Esophagus (tissue), 2 donors: ENCODE measurements at regions not wholly inside any gene's neighbourhood (a gene's known extent, or its start where the extent isn't known, plus 50 kb on each side); places are given as distances from the start of the nearest gene placed in this dataset.

Experiments
- H3K27ac ChIP-seq, 2 donors: one replicate each; pipeline ENCODE4 v1.5.1; 2013; ENCODE audit warnings: low read depth in 2 of 2, mild to moderate bottlenecking in 2 of 2, inconsistent platforms in 1 of 2, low read length in 1 of 2, moderate library complexity in 1 of 2
- H3K27me3 ChIP-seq, 2 donors: one replicate each; pipeline ENCODE4 v1.6.1; 2013; ENCODE audit warnings: low read length in 2 of 2, control low read depth in 1 of 2, mild to moderate bottlenecking in 1 of 2; ENCODE audit not compliant: insufficient read depth in 2 of 2, control insufficient read depth in 1 of 2
- H3K36me3 ChIP-seq, 2 donors: one replicate each; pipeline ENCODE4 v1.6.1; 2013; ENCODE audit warnings: low read length in 1 of 2; ENCODE audit not compliant: control insufficient read depth in 2 of 2, insufficient read depth in 2 of 2
- H3K4me1 ChIP-seq, 2 donors: one replicate each; pipeline ENCODE4 v1.6.1; 2013; ENCODE audit warnings: low read length in 1 of 2; ENCODE audit not compliant: control insufficient read depth in 2 of 2, insufficient read depth in 2 of 2
- H3K4me3 ChIP-seq, 2 donors: one replicate each; pipeline ENCODE4 v1.5.1; 2013; ENCODE audit warnings: low read length in 2 of 2, mild to moderate bottlenecking in 2 of 2, low read depth in 1 of 2, moderate library complexity in 1 of 2
- H3K9me3 ChIP-seq, 2 donors: one replicate each; pipeline ENCODE4 v1.6.1; 2013; ENCODE audit warnings: mild to moderate bottlenecking in 2 of 2, low read depth in 1 of 2, low read length in 1 of 2, moderate library complexity in 1 of 2; ENCODE audit not compliant: control insufficient read depth in 2 of 2, insufficient read depth in 1 of 2
- WGBS, 2 donors: extraction: QIAGEN DNeasy Blood & Tissue Kit; methylation state at CpG; one replicate each; pipeline ENCODE4 v1.1.7; 2013; 5-methylcytosine and 5-hydroxymethylcytosine counted together
- donor health status: healthy with polysubstance abuse.
- donor health status: Bipolar disorder and iron deficiency.

DNA sequence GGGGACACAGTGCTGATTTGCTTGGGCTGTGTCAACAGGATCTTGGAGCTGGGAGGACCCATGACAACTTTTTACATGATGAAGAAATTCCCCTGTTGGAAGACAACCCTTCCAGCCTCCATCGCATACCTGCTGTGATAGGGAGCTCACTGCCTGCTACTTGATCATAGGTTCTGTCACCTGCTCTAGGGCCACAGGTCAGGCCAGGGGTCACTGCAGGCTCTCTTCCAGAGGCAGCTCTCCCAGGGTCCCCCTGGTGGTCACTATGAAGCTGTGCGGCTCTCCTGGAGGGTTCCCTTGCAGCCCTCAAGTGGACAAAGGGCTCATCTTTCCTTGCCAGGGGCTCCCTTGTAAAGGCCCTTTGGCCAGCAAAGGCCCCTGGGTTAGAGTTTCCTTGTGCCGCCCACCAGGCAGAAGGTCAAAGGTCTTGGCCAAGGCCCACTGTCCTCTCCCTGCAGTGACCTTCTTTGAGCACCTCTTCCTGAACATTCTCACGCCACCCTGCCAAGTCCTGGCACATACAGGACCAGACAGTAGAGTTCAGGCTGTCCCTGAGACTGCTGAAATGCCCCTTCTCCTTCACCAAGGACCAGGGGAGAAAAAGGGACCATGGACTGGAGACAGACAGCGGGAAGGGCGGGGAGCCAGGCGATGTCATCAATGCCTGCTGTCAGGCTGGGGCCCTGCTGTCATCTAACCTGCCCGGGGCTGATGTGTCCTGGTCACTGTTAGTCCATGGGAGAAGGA is 345.1 kb downstream of the DYSF start:
- no peak overlapping the region for H3K4me3 ChIP-seq
- peaks cover 0 to 4% of the 10 kb centered on the region in 2 donors for H3K4me1 ChIP-seq
- no peaks in the 10 kb centered on the region for H3K9me3 ChIP-seq
- no peaks in the 10 kb centered on the region for H3K27me3 ChIP-seq
- no peaks in the 10 kb centered on the region for H3K36me3 ChIP-seq
- 80 to 91% methylated on average over 8 of the region's 8 CpGs for WGBS, 2 donors
- H3K27ac ChIP-seq: no peak overlapping the region

GRCh38 chr2:71797035-71797810 is 343.9 kb downstream of the DYSF start:
- peaks cover 0 to 6% of the 10 kb centered on the region in 2 donors for H3K4me1 ChIP-seq
- no peaks in the 10 kb centered on the region for H3K27me3 ChIP-seq
- H3K36me3 ChIP-seq: no peaks in the 10 kb centered on the region
- H3K4me3 ChIP-seq: no peak overlapping the region
- H3K9me3 ChIP-seq: no peaks in the 10 kb centered on the region
- H3K27ac ChIP-seq: no peak overlapping the region
- 94 to 96% methylated on average over 7 of the region's 7 CpGs for WGBS, 2 donors

GRCh38 chr2:71796174-71796593 is 342.8 kb downstream of the DYSF start:
- 67 to 81% methylated on average over 9 of the region's 9 CpGs for WGBS, 2 donors
- Histone ChIP-seq H3K27ac (no peak overlapping the region), H3K9me3 (no peaks in the 10 kb centered on the region), H3K27me3 (no peaks in the 10 kb centered on the region), H3K4me3 (no peak overlapping the region), H3K36me3 (no peaks in the 10 kb centered on the region), H3K4me1 (peaks cover 0 to 6% of the 10 kb centered on the region in 2 donors)

GRCh38 chr2:71795486-71795885 is 342.1 kb downstream of the DYSF start:
- Histone ChIP-seq H3K4me1 (peaks cover 0 to 6% of the 10 kb centered on the region in 2 donors), H3K9me3 (no peaks in the 10 kb centered on the region), H3K27me3 (no peaks in the 10 kb centered on the region), H3K36me3 (no peaks in the 10 kb centered on the region), H3K27ac (no peak overlapping the region), H3K4me3 (no peak overlapping the region)
- 83 to 93% methylated on average over 1 of the region's 1 CpG for WGBS, 2 donors

DNA sequence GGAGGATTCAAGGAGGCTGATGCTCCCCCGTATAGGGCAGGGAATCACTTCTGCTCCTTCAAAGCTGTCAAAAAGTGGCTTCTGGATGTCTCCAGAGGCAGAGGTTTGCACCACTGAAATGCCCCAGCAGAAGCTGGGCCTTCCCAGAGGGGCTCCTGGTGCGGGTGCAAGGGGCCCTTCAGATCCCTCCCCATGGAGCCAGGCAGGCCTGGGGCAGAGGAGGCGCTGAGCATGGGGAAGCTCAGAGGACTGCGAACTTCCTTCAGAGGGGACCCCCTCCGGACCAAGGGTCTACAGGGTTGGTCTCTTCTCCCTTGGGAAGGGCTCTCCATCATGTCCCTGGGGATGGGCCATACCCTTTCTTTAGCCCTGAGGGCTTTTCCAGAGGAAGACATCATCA is 341.2 kb downstream of the DYSF start:
- Histone ChIP-seq H3K4me3 (no peak overlapping the region), H3K36me3 (no peaks in the 10 kb centered on the region), H3K27ac (no peak overlapping the region), H3K9me3 (no peaks in the 10 kb centered on the region), H3K4me1 (peaks cover 0 to 6% of the 10 kb centered on the region in 2 donors), H3K27me3 (no peaks in the 10 kb centered on the region)
- 73 to 85% methylated on average over 5 of the region's 5 CpGs for WGBS, 2 donors

DNA sequence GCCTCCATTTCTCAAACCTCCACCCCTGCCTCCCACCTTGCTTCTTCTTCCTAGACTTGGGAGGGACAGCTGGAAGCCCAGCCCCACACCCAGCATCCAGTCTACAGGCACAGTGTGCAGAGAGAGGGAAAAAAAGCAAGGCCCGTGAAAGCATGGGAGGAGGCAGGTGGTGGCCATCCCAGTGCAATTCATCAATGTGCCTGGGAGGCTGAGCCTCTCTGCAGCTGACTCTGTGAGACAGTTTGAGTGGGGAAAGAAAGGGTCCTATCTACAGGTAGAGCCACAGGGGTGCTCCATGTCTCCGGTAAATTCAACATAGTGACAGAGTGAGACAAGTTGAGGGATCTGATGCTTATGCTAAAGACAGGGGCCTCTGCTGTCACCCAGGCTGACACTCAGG is 340.6 kb downstream of the DYSF start:
- Histone ChIP-seq H3K27ac (no peak overlapping the region), H3K27me3 (no peaks in the 10 kb centered on the region), H3K4me1 (peaks cover 0 to 6% of the 10 kb centered on the region in 2 donors), H3K36me3 (no peaks in the 10 kb centered on the region), H3K4me3 (no peak overlapping the region), H3K9me3 (no peaks in the 10 kb centered on the region)
- 89 to 91% methylated on average over 2 of the region's 2 CpGs for WGBS, 2 donors

DNA sequence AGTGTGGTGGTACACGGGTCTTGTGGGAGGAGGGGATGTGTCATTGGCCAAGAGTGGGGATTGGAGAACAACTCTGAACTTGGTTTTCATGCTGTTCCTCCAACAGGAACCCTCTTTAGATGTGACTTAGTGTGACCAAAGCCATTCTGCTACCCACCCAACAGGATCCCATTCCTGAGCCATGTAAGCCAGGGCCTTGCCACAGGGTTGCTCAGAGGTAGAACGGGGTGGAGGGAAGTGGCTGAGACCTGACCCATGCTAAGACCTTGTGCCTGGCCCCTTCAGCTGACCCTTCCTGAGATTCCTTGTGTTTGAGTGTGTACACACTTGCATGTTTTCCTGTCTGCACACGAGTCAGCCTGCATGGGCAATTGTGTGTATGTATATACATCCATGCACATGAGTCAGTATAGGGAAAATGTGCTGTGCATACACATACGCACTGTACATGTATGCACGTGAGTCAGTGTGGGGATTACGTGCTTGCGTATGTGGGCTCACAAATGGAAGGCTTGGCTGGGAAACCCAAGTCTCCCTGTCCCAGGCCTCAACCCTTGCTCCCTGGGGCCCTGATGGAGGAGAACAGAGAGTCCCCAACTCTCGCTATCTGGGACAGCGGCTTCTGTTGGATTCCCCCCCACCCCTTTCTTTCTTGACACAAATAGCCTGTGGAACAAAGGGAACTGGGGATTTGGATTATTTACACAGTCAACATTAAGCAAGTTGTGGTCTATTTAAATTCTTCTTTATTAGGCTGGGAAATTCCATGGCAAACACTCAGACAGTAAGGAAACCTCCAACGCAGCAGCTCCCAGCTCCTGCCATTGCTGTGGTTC is 339.8 kb downstream of the DYSF start:
- no peaks in the 10 kb centered on the region for H3K27me3 ChIP-seq
- no peak overlapping the region for H3K27ac ChIP-seq
- no peaks in the 10 kb centered on the region for H3K36me3 ChIP-seq
- 64 to 71% methylated on average over 10 of the region's 10 CpGs for WGBS, 2 donors
- no peak overlapping the region for H3K4me3 ChIP-seq
- H3K4me1 ChIP-seq: peaks cover 0 to 6% of the 10 kb centered on the region in 2 donors
- no peaks in the 10 kb centered on the region for H3K9me3 ChIP-seq

- Histone ChIP-seq H3K4me3 (no peak overlapping the region), H3K4me1 (peaks cover 0 to 6% of the 10 kb centered on the region in 2 donors), H3K27ac (no peak overlapping the region), H3K36me3 (no peaks in the 10 kb centered on the region), H3K9me3 (no peaks in the 10 kb centered on the region), H3K27me3 (no peaks in the 10 kb centered on the region)
- WGBS, 2 donors: 82 to 88% methylated on average over 14 of the region's 14 CpGs
These were observed 338.3 kb downstream of the DYSF start for GRCh38 chr2:71791501-71792135.

DNA sequence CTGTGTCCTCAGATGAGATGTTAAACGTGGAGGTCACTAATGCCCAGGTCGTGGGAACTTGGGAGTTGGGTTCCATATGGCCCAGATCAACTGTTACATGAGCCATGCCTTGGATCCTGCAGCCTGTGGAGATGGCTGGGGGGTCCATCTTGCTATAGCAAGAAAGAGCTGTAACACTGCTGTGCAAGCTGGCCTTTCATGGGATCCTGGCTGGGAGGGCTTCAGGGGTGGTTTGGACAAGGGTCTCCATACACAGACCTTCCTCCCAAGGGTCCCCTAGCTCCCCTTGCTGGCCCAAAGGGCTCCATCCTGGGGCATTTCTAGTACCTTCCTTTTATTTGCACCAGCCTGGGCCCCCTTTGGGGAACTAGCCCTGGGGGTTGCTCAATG is 337.7 kb downstream of the DYSF start:
- Histone ChIP-seq H3K4me1 (peaks cover 0 to 6% of the 10 kb centered on the region in 2 donors), H3K9me3 (no peaks in the 10 kb centered on the region), H3K27me3 (no peaks in the 10 kb centered on the region), H3K27ac (no peak overlapping the region), H3K36me3 (no peaks in the 10 kb centered on the region), H3K4me3 (no peak overlapping the region)
- 66 to 77% methylated on average over 2 of the region's 2 CpGs for WGBS, 2 donors
